Left ventricle myocardium inferior (tissue), 1 donor: ENCODE measurements at regions not wholly inside any gene's neighbourhood (a gene's known extent, or its start where the extent isn't known, plus 50 kb on each side); places are given as distances from the start of the nearest gene placed in this dataset.

Experiments used
- DNase-seq: peaks from one replicate; pipeline ENCODE4 v3.0.0-alpha.2; 2020
- H3K27ac ChIP-seq: fragments of 200-600 bp; replicated peaks from 2 replicates; pipeline ENCODE4 v1.8.0; 2021
- H3K27me3 ChIP-seq: fragments of 200-600 bp; 2 replicates; pipeline ENCODE4 v1.8.0; 2021; ENCODE audit warnings: low read depth
- H3K36me3 ChIP-seq: fragments of 200-600 bp; 2 replicates; pipeline ENCODE4 v1.8.0; 2021
- H3K4me1 ChIP-seq: fragments of 200-600 bp; 2 replicates; pipeline ENCODE4 v1.8.0; 2021
- H3K4me3 ChIP-seq: fragments of 200-600 bp; 2 replicates; pipeline ENCODE4 v1.8.0; 2021; ENCODE audit warnings: mild to moderate bottlenecking, moderate library complexity
- H3K9me3 ChIP-seq: fragments of 200-600 bp; replicated peaks from 2 replicates; pipeline ENCODE4 v1.8.0; 2021
- CTCF ChIP-seq: fragments of 200-600 bp; IDR thresholded peaks from 2 replicates; pipeline ENCODE4 v1.8.0; 2021; ENCODE audit warnings: antibody characterized with exemption, mild to moderate bottlenecking, borderline replicate concordance
- intact Hi-C: fragments of 100-400 bp; cut with micrococcal nuclease; formaldehyde crosslinking; loops from one replicate; pipeline ENCODE4 v1.11.0; 2022
- donor health status: DM: no; HTN: yes; CAD: no; lungs with severe emphysema.

- Histone ChIP-seq H3K27me3 (no peaks in the 10 kb centered on the region), H3K4me3 (no peak overlapping the region), H3K27ac (no peak overlapping the region), H3K36me3 (no peaks in the 10 kb centered on the region), H3K4me1 (no peaks in the 10 kb centered on the region), H3K9me3 (peaks cover 13% of the 10 kb centered on the region)
- DNase-seq: no peak
- intact Hi-C loops: no loop called here
- TF ChIP-seq CTCF: no peak
Observed at GRCh38 chr2:60154142-60154541, 399.3 kb downstream of the BCL11A start.

GRCh38 chr2:60152226-60152833 is 401.1 kb downstream of the BCL11A start:
- no peaks in the 10 kb centered on the region for H3K4me1 ChIP-seq
- DNase-seq: no peak
- TF ChIP-seq CTCF: peak; percentile 70
- H3K27me3 ChIP-seq: no peaks in the 10 kb centered on the region
- H3K27ac ChIP-seq: no peak overlapping the region
- H3K36me3 ChIP-seq: no peaks in the 10 kb centered on the region
- H3K4me3 ChIP-seq: no peak overlapping the region
- intact Hi-C loops: no loop called here
- H3K9me3 ChIP-seq: peaks cover 13% of the 10 kb centered on the region

- Histone ChIP-seq H3K27me3 (no peaks in the 10 kb centered on the region), H3K36me3 (no peaks in the 10 kb centered on the region), H3K9me3 (peaks cover 13% of the 10 kb centered on the region), H3K4me3 (no peak overlapping the region), H3K4me1 (no peaks in the 10 kb centered on the region), H3K27ac (no peak overlapping the region)
- DNase-seq: no peak
- no peak for TF ChIP-seq CTCF
- intact Hi-C loops: no loop called here
Observed at GRCh38 chr2:60149176-60149575, 404.3 kb downstream of the BCL11A start.

GRCh38 chr2:60148716-60149115 is 404.7 kb downstream of the BCL11A start:
- TF ChIP-seq CTCF: no peak

GRCh38 chr2:60140185-60140584 is 413.3 kb downstream of the BCL11A start:
- no peak overlapping the region for H3K4me3 ChIP-seq
- no peak for DNase-seq
- H3K27me3 ChIP-seq: no peaks in the 10 kb centered on the region
- intact Hi-C loops: no loop called here
- H3K27ac ChIP-seq: no peak overlapping the region
- H3K4me1 ChIP-seq: no peaks in the 10 kb centered on the region
- no peak for TF ChIP-seq CTCF
- H3K36me3 ChIP-seq: no peaks in the 10 kb centered on the region
- H3K9me3 ChIP-seq: peaks cover 12% of the 10 kb centered on the region

More at GRCh38 chr2:60148716-60149115, 404.7 kb downstream of the BCL11A start:
- no peak overlapping the region for H3K4me3 ChIP-seq
- no peaks in the 10 kb centered on the region for H3K27me3 ChIP-seq
- no peaks in the 10 kb centered on the region for H3K4me1 ChIP-seq
- peaks cover 13% of the 10 kb centered on the region for H3K9me3 ChIP-seq
- intact Hi-C loops: no loop called here
- H3K27ac ChIP-seq: no peak overlapping the region
- DNase-seq: no peak
- no peaks in the 10 kb centered on the region for H3K36me3 ChIP-seq

GRCh38 chr2:60136913-60137312 is 416.5 kb downstream of the BCL11A start:
- Histone ChIP-seq H3K4me1 (no peaks in the 10 kb centered on the region), H3K9me3 (peaks cover 17% of the 10 kb centered on the region), H3K4me3 (no peak overlapping the region), H3K27ac (no peak overlapping the region), H3K27me3 (no peaks in the 10 kb centered on the region), H3K36me3 (no peaks in the 10 kb centered on the region)
- no peak for DNase-seq
- no peak for TF ChIP-seq CTCF
- intact Hi-C loops: no loop called here
